ENCODE measurements at regions not wholly inside any gene's neighbourhood (a gene's known extent, or its start where the extent isn't known, plus 50 kb on each side); places are given as distances from the start of the nearest gene placed in this dataset.
"Not testable (repeated sequence)": the region's sequence is repeated elsewhere in the genome, so short reads cannot be mapped to it uniquely, and the experiment has no call there.

DNA sequence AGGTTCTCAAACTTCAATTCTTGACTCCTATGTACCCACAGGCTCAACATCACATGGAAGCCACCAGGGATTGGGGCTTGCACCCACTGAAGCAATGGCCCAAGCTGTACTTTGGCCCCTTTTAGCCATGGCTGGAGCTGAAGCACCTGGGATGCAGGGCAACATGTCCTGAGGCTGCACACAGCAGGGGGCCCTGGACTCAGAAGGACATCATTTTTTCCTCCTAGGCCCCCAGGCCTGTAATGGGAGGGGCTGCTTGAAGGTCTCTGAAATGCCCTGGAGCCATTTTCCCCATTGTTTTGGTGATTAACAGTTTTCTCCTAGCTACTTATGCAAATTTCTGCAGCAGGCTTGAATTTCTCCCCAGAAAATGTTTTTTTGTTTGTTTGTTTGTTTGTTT is 465.1 kb upstream of the PCDH10 start:
- Histone ChIP-seq H3K9me3 (ENCODE audit: insufficient read depth, low read length) (peaks cover 9% of the 10 kb centered on the region; the same call in 1 of the 2 replicates), H3K4me1 (ENCODE audit: low read length) (peaks cover 10% of the 10 kb centered on the region; the same call in 1 of the 2 replicates), H3K79me2 (ENCODE audit: low read length) (no peaks in the 10 kb centered on the region), H2AFZ (ENCODE audit: low read depth, low read length) (no peak overlapping the region), H3K27ac (ENCODE audit: low read length) (no peak overlapping the region), H3K36me3 (replicated peaks; ENCODE audit: low read depth, low read length) (no peaks in the 10 kb centered on the region), H3K9ac (ENCODE audit: low read length) (no peak overlapping the region), H3K4me2 (ENCODE audit: low read length) (no peak overlapping the region), H3K4me3 (ENCODE audit: low read length) (no peak overlapping the region), H3K27me3 (ENCODE audit: low read depth, low read length) (no peaks in the 10 kb centered on the region), H4K20me1 (ENCODE audit: insufficient read depth, low read length) (no peaks in the 10 kb centered on the region)
- no peak for TF ChIP-seq EZH2phosphoT487 (IDR thresholded peaks at IDR 0.05; ENCODE audit: low read depth)
- TF ChIP-seq, protein P1, sequence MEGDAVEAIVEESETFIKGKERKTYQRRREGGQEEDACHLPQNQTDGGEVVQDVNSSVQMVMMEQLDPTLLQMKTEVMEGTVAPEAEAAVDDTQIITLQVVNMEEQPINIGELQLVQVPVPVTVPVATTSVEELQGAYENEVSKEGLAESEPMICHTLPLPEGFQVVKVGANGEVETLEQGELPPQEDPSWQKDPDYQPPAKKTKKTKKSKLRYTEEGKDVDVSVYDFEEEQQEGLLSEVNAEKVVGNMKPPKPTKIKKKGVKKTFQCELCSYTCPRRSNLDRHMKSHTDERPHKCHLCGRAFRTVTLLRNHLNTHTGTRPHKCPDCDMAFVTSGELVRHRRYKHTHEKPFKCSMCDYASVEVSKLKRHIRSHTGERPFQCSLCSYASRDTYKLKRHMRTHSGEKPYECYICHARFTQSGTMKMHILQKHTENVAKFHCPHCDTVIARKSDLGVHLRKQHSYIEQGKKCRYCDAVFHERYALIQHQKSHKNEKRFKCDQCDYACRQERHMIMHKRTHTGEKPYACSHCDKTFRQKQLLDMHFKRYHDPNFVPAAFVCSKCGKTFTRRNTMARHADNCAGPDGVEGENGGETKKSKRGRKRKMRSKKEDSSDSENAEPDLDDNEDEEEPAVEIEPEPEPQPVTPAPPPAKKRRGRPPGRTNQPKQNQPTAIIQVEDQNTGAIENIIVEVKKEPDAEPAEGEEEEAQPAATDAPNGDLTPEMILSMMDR (IDR thresholded peaks at IDR 0.05; ENCODE audit: low read depth, low read length) = no peak

DNA sequence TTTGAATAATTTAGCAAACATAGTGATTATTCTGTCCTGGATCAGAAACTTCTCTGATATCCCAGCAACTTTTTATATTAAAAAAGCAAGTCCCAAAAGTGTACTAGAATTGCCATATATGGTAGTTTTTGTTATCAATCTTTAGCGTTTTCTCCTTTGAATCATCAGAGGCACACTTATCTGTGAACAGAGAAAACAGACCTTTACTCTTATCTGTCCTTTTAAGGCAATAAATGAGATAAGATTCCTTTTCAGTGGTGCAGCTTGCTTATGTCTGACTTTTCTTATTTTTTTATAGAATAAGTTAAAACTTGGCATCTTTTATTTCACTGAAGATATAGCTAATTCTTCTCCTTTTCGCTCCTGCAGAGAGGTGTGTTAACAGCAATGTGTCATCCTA is 458.1 kb upstream of the PCDH10 start:
- Histone ChIP-seq H3K79me2 (ENCODE audit: low read length) (no peaks in the 10 kb centered on the region), H3K4me2 (ENCODE audit: low read length) (no peak overlapping the region), H3K9me3 (ENCODE audit: insufficient read depth, low read length) (peaks cover 11% of the 10 kb centered on the region), H3K36me3 (replicated peaks; ENCODE audit: low read depth, low read length) (no peaks in the 10 kb centered on the region), H3K27me3 (ENCODE audit: low read depth, low read length) (no peaks in the 10 kb centered on the region), H3K9ac (ENCODE audit: low read length) (no peak overlapping the region), H4K20me1 (ENCODE audit: insufficient read depth, low read length) (no peaks in the 10 kb centered on the region), H3K27ac (ENCODE audit: low read length) (no peak overlapping the region), H3K4me3 (ENCODE audit: low read length) (no peak overlapping the region), H2AFZ (ENCODE audit: low read depth, low read length) (no peak overlapping the region), H3K4me1 (ENCODE audit: low read length) (peaks cover 4% of the 10 kb centered on the region; the same call in 1 of the 2 replicates)
- TF ChIP-seq, protein P1 (IDR thresholded peaks at IDR 0.05; ENCODE audit: low read depth, low read length) = no peak
- TF ChIP-seq EZH2phosphoT487 (IDR thresholded peaks at IDR 0.05; ENCODE audit: low read depth) = no peak

DNA sequence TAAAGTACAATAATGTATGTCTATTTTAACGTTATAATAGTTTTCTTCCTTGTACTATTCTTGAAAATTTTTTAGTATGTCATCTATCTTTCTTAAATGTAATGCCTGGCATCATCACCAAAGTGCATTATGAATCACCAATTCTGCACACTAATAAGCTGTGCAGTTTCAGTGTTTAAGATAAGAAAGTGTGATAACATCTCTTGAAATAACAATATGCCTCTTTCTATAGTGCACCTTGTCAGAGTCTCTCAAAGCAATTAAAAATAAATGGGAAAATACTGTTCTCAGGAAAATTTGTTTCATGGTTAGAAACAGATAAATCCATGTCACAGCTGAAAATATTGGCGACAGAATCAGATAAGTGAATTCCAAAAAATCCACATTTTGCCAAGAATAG is 457.4 kb upstream of the PCDH10 start:
- peaks cover 11% of the 10 kb centered on the region for H3K9me3 ChIP-seq (ENCODE audit: insufficient read depth, low read length)
- H3K27ac ChIP-seq (ENCODE audit: low read length) = no peak overlapping the region
- no peak overlapping the region for H3K4me3 ChIP-seq (ENCODE audit: low read length)
- H4K20me1 ChIP-seq (ENCODE audit: insufficient read depth, low read length) = no peaks in the 10 kb centered on the region
- no peak for TF ChIP-seq EZH2phosphoT487 (IDR thresholded peaks at IDR 0.05; ENCODE audit: low read depth)
- TF ChIP-seq, protein P1 (IDR thresholded peaks at IDR 0.05; ENCODE audit: low read depth, low read length) = no peak
- H2AFZ ChIP-seq (ENCODE audit: low read depth, low read length) = no peak overlapping the region
- no peaks in the 10 kb centered on the region for H3K36me3 ChIP-seq (replicated peaks; ENCODE audit: low read depth, low read length)
- no peak overlapping the region for H3K9ac ChIP-seq (ENCODE audit: low read length)
- no peaks in the 10 kb centered on the region for H3K79me2 ChIP-seq (ENCODE audit: low read length)
- H3K4me1 ChIP-seq (ENCODE audit: low read length) = peaks cover 4% of the 10 kb centered on the region; the same call in 1 of the 2 replicates
- H3K4me2 ChIP-seq (ENCODE audit: low read length) = no peak overlapping the region
- H3K27me3 ChIP-seq (ENCODE audit: low read depth, low read length) = no peaks in the 10 kb centered on the region

DNA sequence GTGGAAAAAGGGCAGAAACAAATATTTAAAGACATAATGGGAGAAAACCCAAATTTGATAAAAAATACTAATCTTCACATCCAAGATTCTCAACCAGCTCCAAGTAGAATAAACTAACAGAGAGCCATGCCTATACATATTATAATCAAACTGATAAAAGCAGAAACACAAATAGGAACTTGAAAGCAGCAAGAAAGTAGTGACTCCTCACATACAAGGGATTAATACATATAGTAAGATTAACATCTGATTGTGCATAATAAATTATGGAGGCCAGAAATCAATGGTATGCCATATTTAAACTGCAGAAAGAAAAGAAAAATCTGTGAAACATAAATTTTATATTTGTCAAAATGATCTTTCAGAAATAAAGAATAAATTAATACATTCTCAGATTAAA is 454.3 kb upstream of the PCDH10 start:
- H3K36me3 ChIP-seq (replicated peaks; ENCODE audit: low read depth, low read length) = no peaks in the 10 kb centered on the region
- peaks cover 11% of the 10 kb centered on the region for H3K9me3 ChIP-seq (ENCODE audit: insufficient read depth, low read length)
- H3K79me2 ChIP-seq (ENCODE audit: low read length) = no peaks in the 10 kb centered on the region
- H3K27ac ChIP-seq (ENCODE audit: low read length) = no peak overlapping the region
- no peaks in the 10 kb centered on the region for H4K20me1 ChIP-seq (ENCODE audit: insufficient read depth, low read length)
- H3K4me2 ChIP-seq (ENCODE audit: low read length) = no peak overlapping the region
- no peaks in the 10 kb centered on the region for H3K4me1 ChIP-seq (ENCODE audit: low read length)
- H3K9ac ChIP-seq (ENCODE audit: low read length) = no peak overlapping the region
- no peak overlapping the region for H3K4me3 ChIP-seq (ENCODE audit: low read length)
- no peak overlapping the region for H2AFZ ChIP-seq (ENCODE audit: low read depth, low read length)
- H3K27me3 ChIP-seq (ENCODE audit: low read depth, low read length) = no peaks in the 10 kb centered on the region
- TF ChIP-seq, protein P1 (IDR thresholded peaks at IDR 0.05; ENCODE audit: low read depth, low read length) = no peak
- no peak for TF ChIP-seq EZH2phosphoT487 (IDR thresholded peaks at IDR 0.05; ENCODE audit: low read depth)

DNA sequence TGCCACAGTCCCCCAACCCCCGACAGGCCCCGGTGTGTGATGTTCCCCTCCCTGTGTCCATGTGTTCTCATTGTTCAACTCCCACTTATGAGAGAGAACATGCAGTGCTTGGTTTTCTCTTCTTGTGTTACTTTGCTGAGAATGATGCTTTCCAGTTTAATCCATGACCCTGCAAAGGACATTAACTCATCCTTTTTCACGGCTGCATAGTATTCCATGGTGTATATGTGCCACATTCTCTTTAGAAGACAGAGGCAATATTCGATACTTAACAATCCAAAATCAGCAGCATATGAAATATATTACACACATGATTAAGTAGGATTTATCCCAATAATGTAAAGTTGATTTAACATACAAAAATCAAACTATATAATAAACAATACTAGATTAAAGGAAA is 451.6 kb upstream of the PCDH10 start:
- not testable (repeated sequence) for H3K4me2 ChIP-seq (ENCODE audit: low read length)
- H3K9me3 ChIP-seq (ENCODE audit: insufficient read depth, low read length) = peaks cover 11% of the 10 kb centered on the region

More for the DNA sequence above, 451.6 kb upstream of the PCDH10 start:
- not testable (repeated sequence) for H3K4me1 ChIP-seq (ENCODE audit: low read length); H3K36me3 ChIP-seq (replicated peaks; ENCODE audit: low read depth, low read length); H3K27ac ChIP-seq (ENCODE audit: low read length); H2AFZ ChIP-seq (ENCODE audit: low read depth, low read length); H4K20me1 ChIP-seq (ENCODE audit: insufficient read depth, low read length); H3K4me3 ChIP-seq (ENCODE audit: low read length); H3K27me3 ChIP-seq (ENCODE audit: low read depth, low read length); H3K9ac ChIP-seq (ENCODE audit: low read length); H3K79me2 ChIP-seq (ENCODE audit: low read length)

Data from OCI-LY3 (cell line).